COLO829 (cell line): ENCODE measurements at regions not wholly inside any gene's neighbourhood (a gene's known extent, or its start where the extent isn't known, plus 50 kb on each side); places are given as distances from the start of the nearest gene placed in this dataset.

ENCODE experiments used
- DNase-seq: peaks from one replicate; pipeline ENCODE4 v3.0.0; 2012; ENCODE audit warnings: low spot score

- peak; percentile 13 for DNase-seq
These were observed 974.0 kb upstream of the GJE1 start for GRCh38 chr6:141158740-141159139.

- DNase-seq: no peak
These were observed 979.2 kb upstream of the GJE1 start for GRCh38 chr6:141153563-141153962.

GRCh38 chr6:141152951-141153350, 979.8 kb upstream of the GJE1 start:
- DNase-seq: no peak

GRCh38 chr6:141151710-141152417, 980.9 kb upstream of the GJE1 start:
- no peak for DNase-seq

- DNase-seq: no peak
These were observed 990.9 kb upstream of the GJE1 start for GRCh38 chr6:141141870-141142269.

GRCh38 chr6:141140905-141141304, 991.8 kb upstream of the GJE1 start:
- no peak for DNase-seq

GRCh38 chr6:141139461-141139860, 993.3 kb upstream of the GJE1 start:
- no peak for DNase-seq

GRCh38 chr6:141134723-141135122, 998.0 kb upstream of the GJE1 start:
- no peak for DNase-seq

- DNase-seq: no peak
These were observed 998.9 kb upstream of the GJE1 start for GRCh38 chr6:141133836-141134235.

GRCh38 chr6:141133346-141133745, 999.4 kb upstream of the GJE1 start:
- DNase-seq: no peak

- DNase-seq: no peak
These were observed 1001.1 kb upstream of the GJE1 start for GRCh38 chr6:141131616-141132015.

- no peak for DNase-seq
These were observed 1009.2 kb upstream of the GJE1 start for GRCh38 chr6:141123497-141123896.

GRCh38 chr6:141123049-141123448, 1009.7 kb upstream of the GJE1 start:
- DNase-seq: no peak

- peak; percentile 61 for DNase-seq
These were observed 1013.7 kb upstream of the GJE1 start for GRCh38 chr6:141118991-141119390.

GRCh38 chr6:141117874-141118273, 1014.9 kb upstream of the GJE1 start:
- DNase-seq: no peak

GRCh38 chr6:141110481-141110880, 1022.2 kb upstream of the GJE1 start:
- DNase-seq: no peak

- peak; percentile 56 for DNase-seq
These were observed 1025.0 kb upstream of the GJE1 start for GRCh38 chr6:141107591-141108160.

- DNase-seq: no peak
These were observed 1027.2 kb upstream of the GJE1 start for GRCh38 chr6:141105481-141105880.

- DNase-seq: peak; percentile 33
These were observed 1029.5 kb upstream of the GJE1 start for GRCh38 chr6:141103246-141103645.

- no peak for DNase-seq
These were observed 1035.3 kb upstream of the GJE1 start for GRCh38 chr6:141097471-141097870.

- DNase-seq: no peak
These were observed 1037.4 kb upstream of the GJE1 start for GRCh38 chr6:141095308-141095707.

- DNase-seq: no peak
These were observed 1044.6 kb upstream of the GJE1 start for GRCh38 chr6:141088171-141088570.

- DNase-seq: no peak
These were observed 1055.1 kb upstream of the GJE1 start for GRCh38 chr6:141077355-141078333.
